Panc1 (cell line): ENCODE measurements at regions not wholly inside any gene's neighbourhood (a gene's known extent, or its start where the extent isn't known, plus 50 kb on each side); places are given as distances from the start of the nearest gene placed in this dataset.

Source experiments
- ATAC-seq: fragments of 200-7000 bp; cut with Tn5 transposase; 2 replicates; pipeline ENCODE4 v1.9.1; 2020; ENCODE audit warnings: mild to moderate bottlenecking, moderate library complexity
- BruUV-seq: library from RNA; stranded (reverse); fragments of 400-500 nt; replicated peaks from 2 replicates; lab custom pipeline; 2021; lab: Mats Ljungman, UMichigan
- CTCF ChIA-PET: fragments of 300-600 bp; sonication (Branson Sonifier 250); formaldehyde crosslinking; loops from one replicate; lab custom pipeline; 2022; ENCODE audit warnings: antibody characterized with exemption; lab: Charles Lee
- POLR2A ChIA-PET: fragments of 300-600 bp; sonication (Branson Sonifier 250); formaldehyde crosslinking; loops from one replicate; lab custom pipeline; 2022; ENCODE audit warnings: antibody characterized with exemption; lab: Charles Lee
- DNase-seq: peaks from one replicate; pipeline ENCODE4 v3.0.0-alpha.2; 2010; ENCODE audit warnings: low read depth, low spot score
- H3K27ac ChIP-seq: 2 replicates; pipeline ENCODE4 v1.5.1; 2011; ENCODE audit warnings: mild to moderate bottlenecking, low read length, inconsistent platforms
- H3K27me3 ChIP-seq: fragments of 200-500 bp; sonication (Bioruptor generic); 2 replicates; pipeline ENCODE4 v1.6.0; 2014; ENCODE audit warnings: low read length, inconsistent platforms; ENCODE audit not compliant: control insufficient read depth, insufficient read depth
- H3K36me3 ChIP-seq: fragments of 200-500 bp; sonication (Bioruptor generic); 2 replicates; pipeline ENCODE4 v1.5.1; 2014; ENCODE audit warnings: inconsistent platforms, mild to moderate bottlenecking, low read length, moderate library complexity; ENCODE audit not compliant: control insufficient read depth, insufficient read depth
- H3K4me1 ChIP-seq: 2 replicates; pipeline ENCODE4 v1.5.1; 2011; ENCODE audit warnings: inconsistent platforms, mild to moderate bottlenecking, low read length, moderate library complexity; ENCODE audit not compliant: control insufficient read depth, insufficient read depth
- H3K4me3 ChIP-seq, 2 experiments: 2 replicates each; pipeline ENCODE4 v1.5.1; 2011 to 2012; ENCODE audit warnings: low read depth in 2 of 2, low read length in 2 of 2, mild to moderate bottlenecking in 2 of 2, inconsistent platforms in 1 of 2, moderate library complexity in 1 of 2
- H3K9me3 ChIP-seq: fragments of 200-500 bp; sonication (Bioruptor generic); 2 replicates; pipeline ENCODE4 v1.5.1; 2014; ENCODE audit warnings: low read depth, mild to moderate bottlenecking, inconsistent platforms, low read length, moderate library complexity; ENCODE audit not compliant: control insufficient read depth, insufficient read depth
- CTCF ChIP-seq: fragments of 450-650 bp; IDR thresholded peaks from 2 replicates; pipeline ENCODE4 v1.5.1; 2017; ENCODE audit warnings: mild to moderate bottlenecking
- POLR2AphosphoS5 ChIP-seq: IDR thresholded peaks from 2 replicates; pipeline ENCODE4 v1.6.1; 2012; ENCODE audit warnings: mild to moderate bottlenecking, low read depth, low read length, moderate library complexity
- SIN3A ChIP-seq: IDR thresholded peaks from 2 replicates; pipeline ENCODE4 v1.6.1; 2012; ENCODE audit warnings: low read depth, mild to moderate bottlenecking, low read length, moderate library complexity, borderline replicate concordance; ENCODE audit not compliant: insufficient read depth
- TCF7L2 ChIP-seq: IDR thresholded peaks from 2 replicates; pipeline ENCODE4 v1.6.1; 2011; ENCODE audit warnings: mild to moderate bottlenecking, low read depth, low read length, inconsistent platforms
- in situ Hi-C: cut with HindIII; loops from 2 replicates; pipeline ENCODE4 v1.10.0; 2016; ENCODE audit warnings: low sequenced_read_pairs, low pct_unique_long_range_greater_than_20kb
- intact Hi-C: fragments of 100-400 bp; cut with micrococcal nuclease; formaldehyde crosslinking; loops from one replicate; pipeline ENCODE4 v1.10.0; 2022; ENCODE audit not compliant: unreplicated experiment
- TF ChIP-seq, protein P1 (sequence below), 2 experiments: IDR thresholded peaks; 2 replicates each; pipeline ENCODE4 v1.6.1; 2011 to 2012; ENCODE audit warnings: low read depth in 2 of 2, control low read depth in 1 of 2, low read length in 1 of 2, mild to moderate bottlenecking in 1 of 2, moderate library complexity in 1 of 2; ENCODE audit not compliant: insufficient read depth in 1 of 2

DNA sequence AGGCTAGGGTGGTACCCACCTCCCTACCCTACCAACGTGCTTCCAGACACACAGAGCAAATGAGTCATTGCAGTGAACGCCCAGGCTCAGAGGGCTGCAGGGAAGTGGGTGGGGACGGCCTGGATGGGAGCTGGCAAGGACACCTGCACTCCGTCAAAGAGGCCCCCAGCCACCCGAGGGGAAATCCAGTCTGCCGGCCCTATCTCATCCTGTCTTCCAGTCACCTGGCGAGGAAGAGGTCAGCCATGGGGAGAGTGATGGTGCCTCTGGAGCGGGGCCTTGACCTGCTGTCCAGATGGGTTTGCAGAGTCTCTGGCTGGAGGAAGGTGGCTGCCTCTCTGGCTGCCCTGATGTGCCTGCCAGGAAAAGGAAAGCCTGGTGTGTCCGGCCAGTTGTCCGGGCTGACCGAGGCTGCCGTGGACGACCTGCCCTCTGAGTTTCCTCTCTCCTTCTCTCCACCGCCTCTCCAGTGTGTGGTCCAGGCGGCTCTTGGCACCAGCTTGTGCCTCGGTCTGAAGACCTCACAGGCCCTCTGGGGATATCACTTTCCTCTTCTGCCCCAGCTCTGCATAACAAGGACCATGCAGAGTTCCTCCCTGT is 209.7 kb upstream of the COPS8 start:
- ChIA-PET POLR2A (no interaction called here), CTCF (no interaction called here)
- no TSS peak for BruUV-seq
- in situ Hi-C loops (no loop called here), intact Hi-C loops (no loop called here)
- no peak for DNase-seq
- TF ChIP-seq POLR2AphosphoS5 (no peak), SIN3A (no peak), CTCF (no peak), TCF7L2 (no peak)
- TF ChIP-seq, protein P1, sequence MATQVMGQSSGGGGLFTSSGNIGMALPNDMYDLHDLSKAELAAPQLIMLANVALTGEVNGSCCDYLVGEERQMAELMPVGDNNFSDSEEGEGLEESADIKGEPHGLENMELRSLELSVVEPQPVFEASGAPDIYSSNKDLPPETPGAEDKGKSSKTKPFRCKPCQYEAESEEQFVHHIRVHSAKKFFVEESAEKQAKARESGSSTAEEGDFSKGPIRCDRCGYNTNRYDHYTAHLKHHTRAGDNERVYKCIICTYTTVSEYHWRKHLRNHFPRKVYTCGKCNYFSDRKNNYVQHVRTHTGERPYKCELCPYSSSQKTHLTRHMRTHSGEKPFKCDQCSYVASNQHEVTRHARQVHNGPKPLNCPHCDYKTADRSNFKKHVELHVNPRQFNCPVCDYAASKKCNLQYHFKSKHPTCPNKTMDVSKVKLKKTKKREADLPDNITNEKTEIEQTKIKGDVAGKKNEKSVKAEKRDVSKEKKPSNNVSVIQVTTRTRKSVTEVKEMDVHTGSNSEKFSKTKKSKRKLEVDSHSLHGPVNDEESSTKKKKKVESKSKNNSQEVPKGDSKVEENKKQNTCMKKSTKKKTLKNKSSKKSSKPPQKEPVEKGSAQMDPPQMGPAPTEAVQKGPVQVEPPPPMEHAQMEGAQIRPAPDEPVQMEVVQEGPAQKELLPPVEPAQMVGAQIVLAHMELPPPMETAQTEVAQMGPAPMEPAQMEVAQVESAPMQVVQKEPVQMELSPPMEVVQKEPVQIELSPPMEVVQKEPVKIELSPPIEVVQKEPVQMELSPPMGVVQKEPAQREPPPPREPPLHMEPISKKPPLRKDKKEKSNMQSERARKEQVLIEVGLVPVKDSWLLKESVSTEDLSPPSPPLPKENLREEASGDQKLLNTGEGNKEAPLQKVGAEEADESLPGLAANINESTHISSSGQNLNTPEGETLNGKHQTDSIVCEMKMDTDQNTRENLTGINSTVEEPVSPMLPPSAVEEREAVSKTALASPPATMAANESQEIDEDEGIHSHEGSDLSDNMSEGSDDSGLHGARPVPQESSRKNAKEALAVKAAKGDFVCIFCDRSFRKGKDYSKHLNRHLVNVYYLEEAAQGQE (IDR thresholded peaks at IDR 0.05; ENCODE audit: insufficient read depth in 1 of 2, low read depth in 2 of 2, low read length in 1 of 2): no peak
- Histone ChIP-seq H3K4me1 (no peaks in the 10 kb centered on the region), H3K36me3 (no peaks in the 10 kb centered on the region), H3K27me3 (no peaks in the 10 kb centered on the region), H3K27ac (no peak overlapping the region), H3K9me3 (no peaks in the 10 kb centered on the region), H3K4me3 (no peak overlapping the region)
- no peak for ATAC-seq

GRCh38 chr2:236876642-236877041 is 209.0 kb upstream of the COPS8 start:
- ATAC-seq: no peak
- POLR2A ChIA-PET: no interaction called here
- in situ Hi-C loops: no loop called here

More at GRCh38 chr2:236876642-236877041, 209.0 kb upstream of the COPS8 start:
- H3K36me3 ChIP-seq: no peaks in the 10 kb centered on the region
- H3K4me3 ChIP-seq: no peak overlapping the region
- intact Hi-C loops: no loop called here
- no peaks in the 10 kb centered on the region for H3K27me3 ChIP-seq
- H3K27ac ChIP-seq: no peak overlapping the region
- BruUV-seq: no TSS peak
- no peak for TF ChIP-seq TCF7L2
- no peak for TF ChIP-seq SIN3A
- no peak for TF ChIP-seq CTCF
- TF ChIP-seq, protein P1 (IDR thresholded peaks at IDR 0.05; ENCODE audit: insufficient read depth in 1 of 2, low read depth in 2 of 2, low read length in 1 of 2): no peak
- TF ChIP-seq POLR2AphosphoS5: no peak
- CTCF ChIA-PET: no interaction called here
- no peak for DNase-seq
- H3K4me1 ChIP-seq: no peaks in the 10 kb centered on the region
- no peaks in the 10 kb centered on the region for H3K9me3 ChIP-seq
